ENCODE measurements at regions not wholly inside any gene's neighbourhood (a gene's known extent, or its start where the extent isn't known, plus 50 kb on each side); places are given as distances from the start of the nearest gene placed in this dataset.

DNA sequence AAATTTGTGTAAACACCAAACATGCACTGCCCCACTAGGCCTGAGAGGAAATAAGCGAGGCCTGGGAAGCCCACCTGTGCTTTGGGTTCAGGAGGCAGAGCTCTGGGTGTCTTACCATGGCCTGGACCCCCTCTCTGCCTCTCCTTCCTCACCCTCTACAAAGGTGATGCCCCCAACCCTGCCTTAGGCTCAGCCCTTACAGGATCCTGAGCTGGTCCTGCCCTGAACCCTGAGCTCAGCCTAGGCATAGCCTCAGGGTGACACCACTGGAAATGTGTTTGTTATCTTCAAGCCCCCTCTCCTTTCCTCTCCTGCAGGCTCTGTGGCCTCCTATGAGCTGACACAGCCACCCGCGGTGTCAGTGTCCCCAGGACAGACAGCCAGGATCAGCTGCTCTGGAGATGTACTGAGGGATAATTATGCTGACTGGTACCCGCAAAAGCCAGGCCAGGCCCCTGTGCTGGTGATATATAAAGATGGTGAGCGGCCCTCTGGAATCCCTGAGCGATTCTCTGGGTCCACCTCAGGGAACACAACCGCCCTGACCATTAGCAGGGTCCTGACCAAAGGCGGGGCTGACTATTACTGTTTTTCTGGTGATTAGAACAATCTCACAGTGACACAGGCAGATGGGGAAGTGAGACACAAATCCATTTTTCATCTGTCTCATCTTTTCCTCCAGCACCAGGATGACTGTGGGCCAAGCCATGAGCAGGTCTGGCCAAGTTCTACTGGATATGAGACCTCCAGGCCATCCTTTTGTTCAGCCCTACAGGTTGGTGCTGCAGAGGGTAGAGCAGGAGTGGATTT is 117.8 kb downstream of the GGTLC2 start:
- H3K27ac ChIP-seq (ENCODE audit: low read length) = no peak overlapping the region
- H3K27ac Mint-ChIP-seq = peak overlapping the region in 1 of 2 donors; percentile 36
- no peak for DNase-seq
- ATAC-seq (replicated peaks in 1 of 4) = no peak
- no peaks in the 10 kb centered on the region for H3K9me3 ChIP-seq
- POLR2A ChIA-PET = no interaction called here
- H3K4me1 ChIP-seq (ENCODE audit: control insufficient read depth in 1 of 2, extremely low read depth in 1 of 2, insufficient read depth in 2 of 2, low read length in 2 of 2) = peaks cover 0 to 51% of the 10 kb centered on the region in 2 experiments
- no peak overlapping the region for H3K4me3 ChIP-seq (ENCODE audit: control insufficient read depth in 1 of 2, extremely low read depth in 1 of 2, low read length in 1 of 2)
- H3K27me3 ChIP-seq (replicated peaks in 1 of 2; ENCODE audit: control insufficient read depth in 2 of 2, extremely low read depth in 1 of 2, insufficient read depth in 2 of 2, low read length in 1 of 2) = no peaks in the 10 kb centered on the region
- H3K36me3 ChIP-seq (ENCODE audit: control insufficient read depth in 2 of 2, extremely low read depth in 1 of 2, insufficient read depth in 1 of 2, low read length in 1 of 2) = peaks cover 0 to 3% of the 10 kb centered on the region in 2 donors
- no peak overlapping the region for H3K4me3 Mint-ChIP-seq
- no peaks in the 10 kb centered on the region for H3K36me3 Mint-ChIP-seq
- H3K9me3 Mint-ChIP-seq = no peaks in the 10 kb centered on the region
- WGBS (ENCODE audit: insufficient coverage) = 93% methylated on average over 6 of the region's 8 CpGs
- CTCF ChIA-PET = interaction anchor here in 1 of 2 donors (0.6 to 1.0 kb wide), 2 partner anchors 11 to 192 kb away, joined by 3 to 7 read pairs; no protein-coding TSS in a partner anchor
- peaks cover 2 to 30% (median 15%) of the 10 kb centered on the region in 3 donors for H3K4me1 Mint-ChIP-seq
- H3K27me3 Mint-ChIP-seq = peaks cover 3 to 4% of the 10 kb centered on the region in 2 donors

DNA sequence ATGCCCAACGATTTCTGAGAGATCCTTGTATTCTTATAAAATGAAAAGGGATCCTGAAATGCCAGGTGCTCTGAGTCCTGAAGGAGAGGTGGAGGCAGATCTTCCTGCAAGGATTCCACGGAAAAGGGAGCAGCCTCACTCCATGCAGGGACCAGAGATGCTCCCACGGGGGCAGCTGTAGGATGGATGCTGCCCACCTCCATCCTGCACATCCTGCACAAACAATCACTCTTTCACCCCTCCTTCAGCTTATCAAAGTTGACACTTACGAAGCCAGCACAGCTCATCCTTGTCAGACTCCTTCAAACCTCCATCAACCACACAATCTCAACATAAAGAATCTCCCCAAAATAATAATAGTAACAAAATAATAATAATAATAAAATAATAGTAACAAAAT is 119.1 kb downstream of the GGTLC2 start:
- Mint-ChIP-seq H3K27ac (no peak overlapping the region), H3K9me3 (no peaks in the 10 kb centered on the region), H3K4me3 (no peak overlapping the region), H3K36me3 (no peaks in the 10 kb centered on the region), H3K4me1 (peaks cover 0 to 20% (median 9%) of the 10 kb centered on the region in 3 donors), H3K27me3 (peaks cover 7 to 10% of the 10 kb centered on the region in 2 donors)
- Histone ChIP-seq H3K27me3 (replicated peaks in 1 of 2; ENCODE audit: control insufficient read depth in 2 of 2, extremely low read depth in 1 of 2, insufficient read depth in 2 of 2, low read length in 1 of 2) (no peaks in the 10 kb centered on the region), H3K27ac (ENCODE audit: low read length) (no peak overlapping the region), H3K4me3 (ENCODE audit: control insufficient read depth in 1 of 2, extremely low read depth in 1 of 2, low read length in 1 of 2) (no peak overlapping the region), H3K4me1 (ENCODE audit: control insufficient read depth in 1 of 2, extremely low read depth in 1 of 2, insufficient read depth in 2 of 2, low read length in 2 of 2) (peaks cover 0 to 49% of the 10 kb centered on the region in 2 experiments), H3K36me3 (ENCODE audit: control insufficient read depth in 2 of 2, extremely low read depth in 1 of 2, insufficient read depth in 1 of 2, low read length in 1 of 2) (peaks cover 0 to 3% of the 10 kb centered on the region in 2 donors), H3K9me3 (no peaks in the 10 kb centered on the region)
- ATAC-seq (replicated peaks in 1 of 4) = no peak
- ChIA-PET POLR2A (no interaction called here), CTCF (interaction anchor here (0.6 to 1.9 kb wide), 3 partner anchors 10 to 858 kb away, joined by 3 to 8 read pairs (median 7); no protein-coding TSS in a partner anchor)
- DNase-seq = no peak
- WGBS (ENCODE audit: insufficient coverage) = no CpG with 5 or more reads among the region's 4 CpGs

GRCh38 chr22:22764085-22764484 is 119.7 kb downstream of the GGTLC2 start:
- no peaks in the 10 kb centered on the region for H3K27me3 ChIP-seq (replicated peaks in 1 of 2; ENCODE audit: control insufficient read depth in 2 of 2, extremely low read depth in 1 of 2, insufficient read depth in 2 of 2, low read length in 1 of 2)
- ATAC-seq (replicated peaks in 1 of 4) = no peak
- H3K4me3 ChIP-seq (ENCODE audit: control insufficient read depth in 1 of 2, extremely low read depth in 1 of 2, low read length in 1 of 2) = no peak overlapping the region
- Mint-ChIP-seq H3K27ac (no peak overlapping the region), H3K4me1 (peaks cover 0 to 16% (median 9%) of the 10 kb centered on the region in 3 donors), H3K9me3 (no peaks in the 10 kb centered on the region), H3K36me3 (no peaks in the 10 kb centered on the region), H3K27me3 (peaks cover 10 to 15% of the 10 kb centered on the region in 2 donors), H3K4me3 (no peak overlapping the region)
- peak overlapping the region; percentile 52 for H3K27ac ChIP-seq (ENCODE audit: low read length)
- H3K4me1 ChIP-seq (ENCODE audit: control insufficient read depth in 1 of 2, extremely low read depth in 1 of 2, insufficient read depth in 2 of 2, low read length in 2 of 2) = peaks cover 0 to 45% of the 10 kb centered on the region in 2 experiments
- no peaks in the 10 kb centered on the region for H3K9me3 ChIP-seq
- ChIA-PET CTCF (interaction anchor here in 1 of 2 donors (0.6 to 1.9 kb wide), 2 partner anchors 10 to 857 kb away, joined by 3 to 8 read pairs; no protein-coding TSS in a partner anchor), POLR2A (no interaction called here)
- WGBS (ENCODE audit: insufficient coverage) = 67% methylated on average over 1 of the region's 2 CpGs
- DNase-seq = no peak
- H3K36me3 ChIP-seq (ENCODE audit: control insufficient read depth in 2 of 2, extremely low read depth in 1 of 2, insufficient read depth in 1 of 2, low read length in 1 of 2) = peaks cover 0 to 3% of the 10 kb centered on the region in 2 donors

DNA sequence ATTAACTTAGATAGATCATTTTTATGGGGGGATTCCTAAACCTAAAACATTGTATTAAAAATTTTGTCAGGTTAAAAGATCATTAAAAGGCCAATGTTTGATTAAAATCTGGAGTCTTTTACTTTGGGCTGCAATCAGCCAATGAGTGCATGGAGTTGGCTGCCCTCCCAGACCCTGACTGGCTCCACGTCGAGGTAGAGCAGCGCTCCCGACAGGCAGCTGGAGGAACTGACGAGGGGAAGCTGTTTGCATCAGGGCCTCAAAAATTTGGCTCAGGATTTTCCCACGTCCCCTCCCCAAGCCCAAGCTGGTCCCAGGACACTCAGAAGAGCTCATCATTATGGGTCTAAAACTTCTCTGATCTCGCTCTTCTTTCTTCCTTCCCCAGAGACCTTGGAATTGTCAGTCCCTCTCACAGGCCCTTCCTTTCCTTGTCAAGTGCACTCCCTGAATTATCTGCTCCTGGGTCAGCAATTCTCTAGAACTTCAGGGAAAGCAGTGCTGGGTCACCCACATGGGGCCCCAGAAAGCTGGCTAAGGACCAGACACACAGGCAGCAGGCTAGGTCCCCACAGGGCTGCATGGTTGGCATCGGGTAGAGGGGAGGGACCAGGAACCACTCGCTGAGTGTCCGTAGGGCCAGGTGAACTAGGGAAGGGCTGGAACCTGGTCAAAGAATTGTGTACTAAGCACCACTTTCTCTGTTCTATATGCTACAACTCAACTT is 119.6 kb upstream of the IGLL5 start:
- H3K4me1 Mint-ChIP-seq = peaks cover 0 to 13% (median 4%) of the 10 kb centered on the region in 3 donors
- Histone ChIP-seq H3K27ac (ENCODE audit: low read length) (no peak overlapping the region), H3K27me3 (replicated peaks in 1 of 2; ENCODE audit: control insufficient read depth in 2 of 2, extremely low read depth in 1 of 2, insufficient read depth in 2 of 2, low read length in 1 of 2) (no peaks in the 10 kb centered on the region), H3K4me1 (ENCODE audit: control insufficient read depth in 1 of 2, extremely low read depth in 1 of 2, insufficient read depth in 2 of 2, low read length in 2 of 2) (peaks cover 0 to 56% of the 10 kb centered on the region in 2 experiments), H3K9me3 (no peaks in the 10 kb centered on the region), H3K36me3 (ENCODE audit: control insufficient read depth in 2 of 2, extremely low read depth in 1 of 2, insufficient read depth in 1 of 2, low read length in 1 of 2) (peaks cover 0 to 2% of the 10 kb centered on the region in 2 donors), H3K4me3 (ENCODE audit: control insufficient read depth in 1 of 2, extremely low read depth in 1 of 2, low read length in 1 of 2) (no peak overlapping the region)
- no peak overlapping the region for H3K27ac Mint-ChIP-seq
- 81% methylated on average over 9 of the region's 10 CpGs for WGBS (ENCODE audit: insufficient coverage)
- H3K27me3 Mint-ChIP-seq = peaks cover 10 to 16% of the 10 kb centered on the region in 2 donors
- CTCF ChIA-PET = interaction anchor here in 1 of 2 donors (1.0 to 1.2 kb wide), 2 partner anchors 15 to 46 kb away, joined by 3 to 4 read pairs; no protein-coding TSS in a partner anchor
- ATAC-seq (replicated peaks in 1 of 4) (no peak), DNase-seq (no peak)
- H3K36me3 Mint-ChIP-seq = no peaks in the 10 kb centered on the region
- H3K4me3 Mint-ChIP-seq = no peak overlapping the region
- POLR2A ChIA-PET = no interaction called here
- no peaks in the 10 kb centered on the region for H3K9me3 Mint-ChIP-seq

- POLR2A ChIA-PET = no interaction called here
- Histone ChIP-seq H3K9me3 (no peaks in the 10 kb centered on the region), H3K27ac (ENCODE audit: low read length) (no peak overlapping the region), H3K4me3 (ENCODE audit: control insufficient read depth in 1 of 2, extremely low read depth in 1 of 2, low read length in 1 of 2) (no peak overlapping the region), H3K36me3 (ENCODE audit: control insufficient read depth in 2 of 2, extremely low read depth in 1 of 2, insufficient read depth in 1 of 2, low read length in 1 of 2) (peaks cover 0 to 2% of the 10 kb centered on the region in 2 donors), H3K4me1 (ENCODE audit: control insufficient read depth in 1 of 2, extremely low read depth in 1 of 2, insufficient read depth in 2 of 2, low read length in 2 of 2) (peaks cover 0 to 57% of the 10 kb centered on the region in 2 experiments), H3K27me3 (replicated peaks in 1 of 2; ENCODE audit: control insufficient read depth in 2 of 2, extremely low read depth in 1 of 2, insufficient read depth in 2 of 2, low read length in 1 of 2) (no peaks in the 10 kb centered on the region)
- Mint-ChIP-seq H3K27ac (no peak overlapping the region), H3K36me3 (no peaks in the 10 kb centered on the region), H3K9me3 (no peaks in the 10 kb centered on the region), H3K4me1 (peaks cover 0 to 13% (median 4%) of the 10 kb centered on the region in 3 donors), H3K4me3 (no peak overlapping the region), H3K27me3 (peaks cover 10 to 16% of the 10 kb centered on the region in 2 donors)
- 100% methylated on average over 2 of the region's 2 CpGs for WGBS (ENCODE audit: insufficient coverage)
- CTCF ChIA-PET = interaction anchor here (0.5 to 2.4 kb wide), 6 partner anchors 13 to 115 kb away, joined by 3 to 26 read pairs (median 6); no protein-coding TSS in a partner anchor
- ATAC-seq (replicated peaks in 1 of 4) = no peak
- no peak for DNase-seq
These were observed 118.7 kb upstream of the IGLL5 start for GRCh38 chr22:22768885-22769284.
